Panc1 (cell line): ENCODE measurements at regions not wholly inside any gene's neighbourhood (a gene's known extent, or its start where the extent isn't known, plus 50 kb on each side); places are given as distances from the start of the nearest gene placed in this dataset.

Experiments used
- ATAC-seq: fragments of 200-7000 bp; cut with Tn5 transposase; 2 replicates; pipeline ENCODE4 v1.9.1; 2020; ENCODE audit warnings: mild to moderate bottlenecking, moderate library complexity
- BruUV-seq: library from RNA; stranded (reverse); fragments of 400-500 nt; replicated peaks from 2 replicates; lab custom pipeline; 2021; lab: Mats Ljungman, UMichigan
- CTCF ChIA-PET: fragments of 300-600 bp; sonication (Branson Sonifier 250); formaldehyde crosslinking; loops from one replicate; lab custom pipeline; 2022; ENCODE audit warnings: antibody characterized with exemption; lab: Charles Lee
- POLR2A ChIA-PET: fragments of 300-600 bp; sonication (Branson Sonifier 250); formaldehyde crosslinking; loops from one replicate; lab custom pipeline; 2022; ENCODE audit warnings: antibody characterized with exemption; lab: Charles Lee
- DNase-seq: peaks from one replicate; pipeline ENCODE4 v3.0.0-alpha.2; 2010; ENCODE audit warnings: low read depth, low spot score
- H3K27ac ChIP-seq: 2 replicates; pipeline ENCODE4 v1.5.1; 2011; ENCODE audit warnings: mild to moderate bottlenecking, low read length, inconsistent platforms
- H3K27me3 ChIP-seq: fragments of 200-500 bp; sonication (Bioruptor generic); 2 replicates; pipeline ENCODE4 v1.6.0; 2014; ENCODE audit warnings: low read length, inconsistent platforms; ENCODE audit not compliant: control insufficient read depth, insufficient read depth
- H3K36me3 ChIP-seq: fragments of 200-500 bp; sonication (Bioruptor generic); 2 replicates; pipeline ENCODE4 v1.5.1; 2014; ENCODE audit warnings: inconsistent platforms, mild to moderate bottlenecking, low read length, moderate library complexity; ENCODE audit not compliant: control insufficient read depth, insufficient read depth
- H3K4me1 ChIP-seq: 2 replicates; pipeline ENCODE4 v1.5.1; 2011; ENCODE audit warnings: inconsistent platforms, mild to moderate bottlenecking, low read length, moderate library complexity; ENCODE audit not compliant: control insufficient read depth, insufficient read depth
- H3K4me3 ChIP-seq, 2 experiments: 2 replicates each; pipeline ENCODE4 v1.5.1; 2011 to 2012; ENCODE audit warnings: low read depth in 2 of 2, low read length in 2 of 2, mild to moderate bottlenecking in 2 of 2, inconsistent platforms in 1 of 2, moderate library complexity in 1 of 2
- H3K9me3 ChIP-seq: fragments of 200-500 bp; sonication (Bioruptor generic); 2 replicates; pipeline ENCODE4 v1.5.1; 2014; ENCODE audit warnings: low read depth, mild to moderate bottlenecking, inconsistent platforms, low read length, moderate library complexity; ENCODE audit not compliant: control insufficient read depth, insufficient read depth
- POLR2AphosphoS5 ChIP-seq: IDR thresholded peaks from 2 replicates; pipeline ENCODE4 v1.6.1; 2012; ENCODE audit warnings: mild to moderate bottlenecking, low read depth, low read length, moderate library complexity
- SIN3A ChIP-seq: IDR thresholded peaks from 2 replicates; pipeline ENCODE4 v1.6.1; 2012; ENCODE audit warnings: low read depth, mild to moderate bottlenecking, low read length, moderate library complexity, borderline replicate concordance; ENCODE audit not compliant: insufficient read depth
- TCF7L2 ChIP-seq: IDR thresholded peaks from 2 replicates; pipeline ENCODE4 v1.6.1; 2011; ENCODE audit warnings: mild to moderate bottlenecking, low read depth, low read length, inconsistent platforms
- in situ Hi-C: cut with HindIII; loops from 2 replicates; pipeline ENCODE4 v1.10.0; 2016; ENCODE audit warnings: low sequenced_read_pairs, low pct_unique_long_range_greater_than_20kb
- intact Hi-C: fragments of 100-400 bp; cut with micrococcal nuclease; formaldehyde crosslinking; loops from one replicate; pipeline ENCODE4 v1.10.0; 2022; ENCODE audit not compliant: unreplicated experiment
- TF ChIP-seq, protein P1 (sequence below), 2 experiments: IDR thresholded peaks; 2 replicates each; pipeline ENCODE4 v1.6.1; 2011 to 2012; ENCODE audit warnings: low read depth in 2 of 2, control low read depth in 1 of 2, low read length in 1 of 2, mild to moderate bottlenecking in 1 of 2, moderate library complexity in 1 of 2; ENCODE audit not compliant: insufficient read depth in 1 of 2
- TF ChIP-seq, protein P2 (sequence below): fragments of 450-650 bp; IDR thresholded peaks from 2 replicates; pipeline ENCODE4 v1.5.1; 2017; ENCODE audit warnings: mild to moderate bottlenecking

DNA sequence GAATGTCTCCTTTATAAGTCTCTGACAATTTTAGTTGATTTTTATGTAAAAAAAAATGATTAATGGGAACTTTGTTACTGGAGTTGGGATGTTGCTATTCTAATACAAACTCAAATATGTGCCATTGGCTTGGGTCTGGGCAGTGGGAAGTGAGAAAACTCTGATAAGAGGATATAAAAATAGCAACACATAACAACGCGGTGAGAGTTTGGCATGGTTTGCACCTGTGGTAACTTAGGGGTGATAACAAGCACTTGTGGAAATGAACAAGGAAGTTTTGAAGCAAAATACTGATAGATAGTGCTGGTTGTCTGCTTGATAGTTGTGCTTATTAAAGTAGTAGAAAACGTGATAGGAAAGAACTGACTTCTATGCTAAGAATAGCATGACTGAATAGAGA is 743.3 kb upstream of the AGA start:
- no TSS peak for BruUV-seq
- ATAC-seq: no peak

DNA sequence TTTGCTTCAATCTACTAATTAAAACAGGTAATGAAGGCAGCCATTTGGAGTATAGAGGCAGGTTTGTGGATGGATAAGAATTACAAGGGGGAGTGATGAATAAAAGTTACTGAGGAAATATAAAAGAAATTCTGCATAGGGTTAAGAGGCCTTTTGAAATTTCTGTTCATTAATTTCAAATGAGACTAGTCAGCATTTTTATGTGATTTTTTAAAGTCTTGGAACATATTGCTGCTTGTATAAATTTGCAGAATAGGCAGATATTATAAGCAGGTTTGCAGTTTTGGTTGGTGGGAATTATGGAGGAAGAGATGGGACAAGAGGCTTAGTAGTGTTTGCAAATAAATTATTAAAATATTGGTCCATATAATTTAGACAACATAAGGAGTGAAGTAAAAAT is 750.4 kb upstream of the AGA start:
- Histone ChIP-seq H3K36me3 (no peaks in the 10 kb centered on the region), H3K4me3 (no peak overlapping the region), H3K9me3 (no peaks in the 10 kb centered on the region), H3K4me1 (no peaks in the 10 kb centered on the region), H3K27me3 (no peaks in the 10 kb centered on the region), H3K27ac (no peak overlapping the region)
- POLR2A ChIA-PET: no interaction called here
- CTCF ChIA-PET: no interaction called here
- BruUV-seq: no TSS peak
- TF ChIP-seq POLR2AphosphoS5 (no peak), SIN3A (no peak), TCF7L2 (no peak)
- TF ChIP-seq, protein P1, sequence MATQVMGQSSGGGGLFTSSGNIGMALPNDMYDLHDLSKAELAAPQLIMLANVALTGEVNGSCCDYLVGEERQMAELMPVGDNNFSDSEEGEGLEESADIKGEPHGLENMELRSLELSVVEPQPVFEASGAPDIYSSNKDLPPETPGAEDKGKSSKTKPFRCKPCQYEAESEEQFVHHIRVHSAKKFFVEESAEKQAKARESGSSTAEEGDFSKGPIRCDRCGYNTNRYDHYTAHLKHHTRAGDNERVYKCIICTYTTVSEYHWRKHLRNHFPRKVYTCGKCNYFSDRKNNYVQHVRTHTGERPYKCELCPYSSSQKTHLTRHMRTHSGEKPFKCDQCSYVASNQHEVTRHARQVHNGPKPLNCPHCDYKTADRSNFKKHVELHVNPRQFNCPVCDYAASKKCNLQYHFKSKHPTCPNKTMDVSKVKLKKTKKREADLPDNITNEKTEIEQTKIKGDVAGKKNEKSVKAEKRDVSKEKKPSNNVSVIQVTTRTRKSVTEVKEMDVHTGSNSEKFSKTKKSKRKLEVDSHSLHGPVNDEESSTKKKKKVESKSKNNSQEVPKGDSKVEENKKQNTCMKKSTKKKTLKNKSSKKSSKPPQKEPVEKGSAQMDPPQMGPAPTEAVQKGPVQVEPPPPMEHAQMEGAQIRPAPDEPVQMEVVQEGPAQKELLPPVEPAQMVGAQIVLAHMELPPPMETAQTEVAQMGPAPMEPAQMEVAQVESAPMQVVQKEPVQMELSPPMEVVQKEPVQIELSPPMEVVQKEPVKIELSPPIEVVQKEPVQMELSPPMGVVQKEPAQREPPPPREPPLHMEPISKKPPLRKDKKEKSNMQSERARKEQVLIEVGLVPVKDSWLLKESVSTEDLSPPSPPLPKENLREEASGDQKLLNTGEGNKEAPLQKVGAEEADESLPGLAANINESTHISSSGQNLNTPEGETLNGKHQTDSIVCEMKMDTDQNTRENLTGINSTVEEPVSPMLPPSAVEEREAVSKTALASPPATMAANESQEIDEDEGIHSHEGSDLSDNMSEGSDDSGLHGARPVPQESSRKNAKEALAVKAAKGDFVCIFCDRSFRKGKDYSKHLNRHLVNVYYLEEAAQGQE (IDR thresholded peaks at IDR 0.05; ENCODE audit: insufficient read depth in 1 of 2, low read depth in 2 of 2, low read length in 1 of 2): no peak
- TF ChIP-seq, protein P2, sequence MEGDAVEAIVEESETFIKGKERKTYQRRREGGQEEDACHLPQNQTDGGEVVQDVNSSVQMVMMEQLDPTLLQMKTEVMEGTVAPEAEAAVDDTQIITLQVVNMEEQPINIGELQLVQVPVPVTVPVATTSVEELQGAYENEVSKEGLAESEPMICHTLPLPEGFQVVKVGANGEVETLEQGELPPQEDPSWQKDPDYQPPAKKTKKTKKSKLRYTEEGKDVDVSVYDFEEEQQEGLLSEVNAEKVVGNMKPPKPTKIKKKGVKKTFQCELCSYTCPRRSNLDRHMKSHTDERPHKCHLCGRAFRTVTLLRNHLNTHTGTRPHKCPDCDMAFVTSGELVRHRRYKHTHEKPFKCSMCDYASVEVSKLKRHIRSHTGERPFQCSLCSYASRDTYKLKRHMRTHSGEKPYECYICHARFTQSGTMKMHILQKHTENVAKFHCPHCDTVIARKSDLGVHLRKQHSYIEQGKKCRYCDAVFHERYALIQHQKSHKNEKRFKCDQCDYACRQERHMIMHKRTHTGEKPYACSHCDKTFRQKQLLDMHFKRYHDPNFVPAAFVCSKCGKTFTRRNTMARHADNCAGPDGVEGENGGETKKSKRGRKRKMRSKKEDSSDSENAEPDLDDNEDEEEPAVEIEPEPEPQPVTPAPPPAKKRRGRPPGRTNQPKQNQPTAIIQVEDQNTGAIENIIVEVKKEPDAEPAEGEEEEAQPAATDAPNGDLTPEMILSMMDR: no peak
- ATAC-seq (no peak), DNase-seq (no peak)
- intact Hi-C loops (no loop called here), in situ Hi-C loops (no loop called here)

More for the DNA sequence above, 743.3 kb upstream of the AGA start:
- DNase-seq: no peak
- ChIA-PET POLR2A (no interaction called here), CTCF (no interaction called here)
- H3K36me3 ChIP-seq: no peaks in the 10 kb centered on the region
- H3K9me3 ChIP-seq: no peaks in the 10 kb centered on the region
- H3K4me1 ChIP-seq: no peaks in the 10 kb centered on the region
- H3K4me3 ChIP-seq: no peak overlapping the region
- no peak overlapping the region for H3K27ac ChIP-seq
- no peaks in the 10 kb centered on the region for H3K27me3 ChIP-seq
- in situ Hi-C loops: no loop called here
- TF ChIP-seq SIN3A (no peak), POLR2AphosphoS5 (no peak), TCF7L2 (no peak)
- TF ChIP-seq, protein P2: no peak
- TF ChIP-seq, protein P1 (IDR thresholded peaks at IDR 0.05; ENCODE audit: insufficient read depth in 1 of 2, low read depth in 2 of 2, low read length in 1 of 2): no peak
- intact Hi-C loops: no loop called here
